OCI-LY7 (cell line): ENCODE measurements at regions not wholly inside any gene's neighbourhood (a gene's known extent, or its start where the extent isn't known, plus 50 kb on each side); places are given as distances from the start of the nearest gene placed in this dataset.

Experiments used
- BruUV-seq: library from RNA; stranded (reverse); fragments of 400-500 nt; replicated peaks from 2 replicates; lab custom pipeline; 2021; lab: Mats Ljungman, UMichigan
- CTCF ChIA-PET: fragments of 300-600 bp; sonication (Branson Sonifier 250); formaldehyde crosslinking; loops from one replicate; lab custom pipeline; 2022; ENCODE audit warnings: antibody characterized with exemption; ENCODE audit not compliant: unreplicated experiment; lab: Charles Lee
- POLR2A ChIA-PET: fragments of 300-600 bp; sonication (Branson Sonifier 250); formaldehyde crosslinking; loops from one replicate; lab custom pipeline; 2022; ENCODE audit warnings: antibody characterized with exemption; lab: Charles Lee
- DNase-seq: peaks from one replicate; pipeline ENCODE4 v3.0.0-alpha.2; 2015; ENCODE audit warnings: low spot score
- H2AFZ ChIP-seq: fragments of 200-600 bp; sonication (generic), shearing (Covaris generic); 2 replicates; pipeline ENCODE4 v1.6.1; 2014; ENCODE audit warnings: mild to moderate bottlenecking, antibody characterized with exemption, low read length, moderate library complexity
- H3K27ac ChIP-seq: fragments of 200-600 bp; sonication (generic); 2 replicates; pipeline ENCODE4 v1.5.1; 2014; ENCODE audit warnings: mixed run types, low read depth, mild to moderate bottlenecking, moderate library complexity, low read length, inconsistent platforms; ENCODE audit not compliant: poor library complexity, severe bottlenecking
- H3K36me3 ChIP-seq: fragments of 200-600 bp; sonication (generic); 2 replicates; pipeline ENCODE4 v1.6.1; 2014; ENCODE audit warnings: mild to moderate bottlenecking, antibody characterized with exemption, low read length, moderate library complexity, mixed read lengths; ENCODE audit not compliant: insufficient read depth
- H3K4me1 ChIP-seq: fragments of 200-600 bp; sonication (generic); 2 replicates; pipeline ENCODE4 v1.5.1; 2014; ENCODE audit warnings: mild to moderate bottlenecking, low read length; ENCODE audit not compliant: insufficient read depth, poor library complexity, severe bottlenecking
- H3K4me2 ChIP-seq: fragments of 200-600 bp; sonication (generic); 2 replicates; pipeline ENCODE4 v1.6.1; 2014; ENCODE audit warnings: mild to moderate bottlenecking, low read length
- H3K4me3 ChIP-seq: fragments of 200-600 bp; sonication (generic); 2 replicates; pipeline ENCODE4 v1.5.1; 2014; ENCODE audit warnings: mild to moderate bottlenecking, low read depth, low read length; ENCODE audit not compliant: poor library complexity, severe bottlenecking
- H3K79me2 ChIP-seq: fragments of 200-600 bp; sonication (generic); 2 replicates; pipeline ENCODE4 v1.6.1; 2016; ENCODE audit warnings: low read depth, mild to moderate bottlenecking, low read length, moderate library complexity, mixed read lengths; ENCODE audit not compliant: insufficient read depth
- H3K9me2 ChIP-seq: fragments of 200-600 bp; sonication (generic); 2 replicates; pipeline ENCODE4 v1.6.1; 2016; ENCODE audit warnings: mild to moderate bottlenecking, low read length, mixed read lengths; ENCODE audit not compliant: insufficient read depth
- H3K9me3 ChIP-seq: fragments of 200-600 bp; sonication (generic); 2 replicates; pipeline ENCODE4 v1.6.1; 2014; ENCODE audit warnings: mild to moderate bottlenecking, mixed run types, low read length, mixed read lengths
- H4K20me1 ChIP-seq: fragments of 200-600 bp; sonication (generic); 2 replicates; pipeline ENCODE4 v1.6.1; 2014; ENCODE audit warnings: mild to moderate bottlenecking, antibody characterized with exemption, low read length, moderate library complexity, mixed read lengths; ENCODE audit not compliant: insufficient read depth
- EZH2phosphoT487 ChIP-seq: fragments of 200-600 bp; sonication (generic); IDR thresholded peaks from 2 replicates; pipeline ENCODE4 v1.6.1; 2018; ENCODE audit warnings: low read depth, borderline replicate concordance, mild to moderate bottlenecking, mixed run types, antibody characterized with exemption, low read length, moderate library complexity, mixed read lengths
- intact Hi-C: fragments of 100-400 bp; cut with micrococcal nuclease; formaldehyde crosslinking; loops from one replicate; pipeline ENCODE4 v1.10.0; 2022; ENCODE audit not compliant: unreplicated experiment
- TF ChIP-seq, protein P1 (sequence below): fragments of 200-600 bp; sonication (generic); conservative IDR thresholded peaks from 2 replicates; pipeline ENCODE4 v1.5.1; 2014; ENCODE audit warnings: mild to moderate bottlenecking, antibody characterized with exemption, low read length, moderate library complexity, mixed read lengths

- no peak overlapping the region for H3K4me2 ChIP-seq
- H3K4me1 ChIP-seq: no peaks in the 10 kb centered on the region
- no peaks in the 10 kb centered on the region for H3K36me3 ChIP-seq
- ChIA-PET POLR2A (interaction anchor here (1.3 kb wide), 1 partner anchor 18 kb away, joined by 4 read pairs; no protein-coding TSS in a partner anchor), CTCF (no interaction called here)
- H3K9me2 ChIP-seq: no peaks in the 10 kb centered on the region
- H3K27ac ChIP-seq: no peak overlapping the region
- no TSS peak for BruUV-seq
- no peak for DNase-seq
- no peaks in the 10 kb centered on the region for H4K20me1 ChIP-seq
- no peaks in the 10 kb centered on the region for H3K79me2 ChIP-seq
- no peak overlapping the region for H2AFZ ChIP-seq
- intact Hi-C loops: no loop called here
- H3K9me3 ChIP-seq: no peaks in the 10 kb centered on the region
- H3K4me3 ChIP-seq: no peak overlapping the region
- TF ChIP-seq, protein P1, sequence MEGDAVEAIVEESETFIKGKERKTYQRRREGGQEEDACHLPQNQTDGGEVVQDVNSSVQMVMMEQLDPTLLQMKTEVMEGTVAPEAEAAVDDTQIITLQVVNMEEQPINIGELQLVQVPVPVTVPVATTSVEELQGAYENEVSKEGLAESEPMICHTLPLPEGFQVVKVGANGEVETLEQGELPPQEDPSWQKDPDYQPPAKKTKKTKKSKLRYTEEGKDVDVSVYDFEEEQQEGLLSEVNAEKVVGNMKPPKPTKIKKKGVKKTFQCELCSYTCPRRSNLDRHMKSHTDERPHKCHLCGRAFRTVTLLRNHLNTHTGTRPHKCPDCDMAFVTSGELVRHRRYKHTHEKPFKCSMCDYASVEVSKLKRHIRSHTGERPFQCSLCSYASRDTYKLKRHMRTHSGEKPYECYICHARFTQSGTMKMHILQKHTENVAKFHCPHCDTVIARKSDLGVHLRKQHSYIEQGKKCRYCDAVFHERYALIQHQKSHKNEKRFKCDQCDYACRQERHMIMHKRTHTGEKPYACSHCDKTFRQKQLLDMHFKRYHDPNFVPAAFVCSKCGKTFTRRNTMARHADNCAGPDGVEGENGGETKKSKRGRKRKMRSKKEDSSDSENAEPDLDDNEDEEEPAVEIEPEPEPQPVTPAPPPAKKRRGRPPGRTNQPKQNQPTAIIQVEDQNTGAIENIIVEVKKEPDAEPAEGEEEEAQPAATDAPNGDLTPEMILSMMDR: no peak
- TF ChIP-seq EZH2phosphoT487: no peak
Observed at GRCh38 chr5:16383544-16384052, 82.0 kb downstream of the ZNF622 start.

- Histone ChIP-seq H3K27ac (no peak overlapping the region), H4K20me1 (no peaks in the 10 kb centered on the region), H3K9me3 (no peaks in the 10 kb centered on the region), H3K36me3 (no peaks in the 10 kb centered on the region), H3K4me3 (no peak overlapping the region), H3K4me1 (no peaks in the 10 kb centered on the region), H3K9me2 (no peaks in the 10 kb centered on the region), H3K79me2 (no peaks in the 10 kb centered on the region), H3K4me2 (no peak overlapping the region), H2AFZ (no peak overlapping the region)
- no TSS peak for BruUV-seq
- no peak for DNase-seq
- ChIA-PET CTCF (interaction anchor here (0.6 kb wide), 1 partner anchor 842 kb away, joined by 3 read pairs; no protein-coding TSS in a partner anchor), POLR2A (no interaction called here)
- intact Hi-C loops: no loop called here
- no peak for TF ChIP-seq EZH2phosphoT487
- TF ChIP-seq, protein P1: no peak
Observed at GRCh38 chr5:16382047-16382446, 83.6 kb downstream of the ZNF622 start.

DNA sequence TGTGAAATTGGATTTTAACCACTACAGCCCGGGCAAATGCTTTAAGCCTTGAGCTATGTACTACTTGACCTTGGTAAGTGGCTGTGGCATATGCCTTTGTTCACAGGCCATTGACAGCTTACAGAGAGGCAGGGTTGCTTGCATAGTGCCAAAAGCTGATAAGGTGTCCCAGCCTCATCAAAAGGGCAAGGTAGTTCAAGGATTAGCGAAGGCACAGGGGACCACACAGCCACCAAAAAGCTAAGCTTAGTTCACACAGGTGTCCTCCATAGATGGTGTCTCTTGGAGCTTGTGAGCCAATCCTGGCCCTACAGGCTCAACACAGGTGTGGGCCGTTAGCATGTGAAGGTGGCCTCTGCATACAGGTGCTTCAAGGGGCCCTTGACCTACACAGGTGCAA lies 86.8 kb downstream of the ZNF622 start:
- intact Hi-C loops: no loop called here
- H4K20me1 ChIP-seq: no peaks in the 10 kb centered on the region
- H2AFZ ChIP-seq: no peak overlapping the region
- H3K79me2 ChIP-seq: no peaks in the 10 kb centered on the region
- no peak overlapping the region for H3K27ac ChIP-seq
- TF ChIP-seq EZH2phosphoT487: no peak
- TF ChIP-seq, protein P1: no peak
- H3K4me2 ChIP-seq: no peak overlapping the region
- H3K36me3 ChIP-seq: no peaks in the 10 kb centered on the region
- POLR2A ChIA-PET: no interaction called here
- BruUV-seq: no TSS peak
- CTCF ChIA-PET: no interaction called here
- DNase-seq: no peak
- no peaks in the 10 kb centered on the region for H3K9me2 ChIP-seq
- no peaks in the 10 kb centered on the region for H3K4me1 ChIP-seq
- H3K4me3 ChIP-seq: no peak overlapping the region
- no peaks in the 10 kb centered on the region for H3K9me3 ChIP-seq
